GM21526 (cell line): ENCODE measurements at regions not wholly inside any gene's neighbourhood (a gene's known extent, or its start where the extent isn't known, plus 50 kb on each side); places are given as distances from the start of the nearest gene placed in this dataset.
"Not testable (repeated sequence)": the region's sequence is repeated elsewhere in the genome, so short reads cannot be mapped to it uniquely, and the experiment has no call there.

Source experiments
- ATAC-seq: cut with Tn5 transposase; IDR thresholded peaks from one replicate; pipeline ENCODE4 v1.9.1; 2021; ENCODE audit warnings: moderate library complexity; ENCODE audit not compliant: unreplicated experiment, low FRiP score

GRCh38 chr11:98538358-98538757 is 482.4 kb upstream of the CNTN5 start:
- ATAC-seq: not testable (repeated sequence)

- no peak for ATAC-seq
These were observed 475.1 kb upstream of the CNTN5 start for GRCh38 chr11:98545544-98546175.

GRCh38 chr11:98549571-98549970 is 471.2 kb upstream of the CNTN5 start:
- ATAC-seq: no peak

GRCh38 chr11:98559961-98560360 is 460.8 kb upstream of the CNTN5 start:
- no peak for ATAC-seq

GRCh38 chr11:98561252-98561651 is 459.5 kb upstream of the CNTN5 start:
- no peak for ATAC-seq

GRCh38 chr11:98561877-98562395 is 458.8 kb upstream of the CNTN5 start:
- no peak for ATAC-seq

- no peak for ATAC-seq
These were observed 456.5 kb upstream of the CNTN5 start for GRCh38 chr11:98564233-98564632.

- no peak for ATAC-seq
These were observed 455.9 kb upstream of the CNTN5 start for GRCh38 chr11:98564881-98565280.

GRCh38 chr11:98565311-98565710 is 455.4 kb upstream of the CNTN5 start:
- no peak for ATAC-seq

- ATAC-seq: no peak
These were observed 453.8 kb upstream of the CNTN5 start for GRCh38 chr11:98566978-98567377.

- no peak for ATAC-seq
These were observed 452.7 kb upstream of the CNTN5 start for GRCh38 chr11:98568013-98568412.

- ATAC-seq: no peak
These were observed 447.8 kb upstream of the CNTN5 start for GRCh38 chr11:98572941-98573340.

- ATAC-seq: no peak
These were observed 432.9 kb upstream of the CNTN5 start for GRCh38 chr11:98587884-98588283.

- no peak for ATAC-seq
These were observed 430.8 kb upstream of the CNTN5 start for GRCh38 chr11:98589967-98590366.

- no peak for ATAC-seq
These were observed 420.6 kb upstream of the CNTN5 start for GRCh38 chr11:98600103-98600502.

GRCh38 chr11:98600786-98601773 is 419.7 kb upstream of the CNTN5 start:
- no peak for ATAC-seq

- no peak for ATAC-seq
These were observed 404.6 kb upstream of the CNTN5 start for GRCh38 chr11:98616098-98616655.

GRCh38 chr11:98621767-98622166 is 399.0 kb upstream of the CNTN5 start:
- ATAC-seq: no peak

- ATAC-seq: no peak
These were observed 395.2 kb upstream of the CNTN5 start for GRCh38 chr11:98625526-98625925.

- ATAC-seq: no peak
These were observed 390.0 kb upstream of the CNTN5 start for GRCh38 chr11:98630736-98631135.

GRCh38 chr11:98657711-98658110 is 363.0 kb upstream of the CNTN5 start:
- no peak for ATAC-seq
